ENCODE measurements at regions not wholly inside any gene's neighbourhood (a gene's known extent, or its start where the extent isn't known, plus 50 kb on each side); places are given as distances from the start of the nearest gene placed in this dataset.

GRCh38 chr17:64741038-64741641, 79.0 kb upstream of the SMURF2 start:
- intact Hi-C loops (cut with micrococcal nuclease) = no loop called here
- TF ChIP-seq ZNF274 (IDR thresholded peaks at IDR 0.05; ENCODE audit: low read depth, low read length) = no peak
- no peak for TF ChIP-seq EZH2phosphoT487 (IDR thresholded peaks at IDR 0.05; ENCODE audit: borderline replicate concordance)
- TF ChIP-seq ZFX (IDR thresholded peaks at IDR 0.05) = no peak
- no peak for TF ChIP-seq EZH2 (IDR thresholded peaks at IDR 0.05)
- no peak for TF ChIP-seq ZBTB33 (IDR thresholded peaks at IDR 0.05; ENCODE audit: extremely low read depth, insufficient replicate concordance, low read length)
- TF ChIP-seq RAD21 (IDR thresholded peaks at IDR 0.05; ENCODE audit: low read depth) = no peak
- TF ChIP-seq MAX (IDR thresholded peaks at IDR 0.05) = no peak
- no peak for TF ChIP-seq ATF3 (IDR thresholded peaks at IDR 0.05)
- no peaks in the 10 kb centered on the region for H3K9me2 ChIP-seq (ENCODE audit: insufficient read depth)
- no peaks in the 10 kb centered on the region for H3K36me3 ChIP-seq (ENCODE audit: control insufficient read depth in 1 of 2, insufficient read depth in 2 of 2, low read length in 2 of 2)
- no peak overlapping the region for H3K9ac ChIP-seq (ENCODE audit: low read length)
- no peaks in the 10 kb centered on the region for H3K9me3 ChIP-seq (ENCODE audit: control insufficient read depth in 1 of 2, insufficient read depth in 1 of 2, low read depth in 1 of 2, low read length in 2 of 2)
- ChIA-PET POLR2A (no interaction called here), RAD21 (ENCODE audit: low non-redundant PET in 1 of 2, low total read pairs in 2 of 2, uncharacterized antibody in 2 of 2, unreplicated experiment in 2 of 2) (no interaction called here), CTCF (interaction anchor here (0.6 kb wide), 1 partner anchor 131 kb away, joined by 3 read pairs; no protein-coding TSS in a partner anchor)
- H3K4me2 ChIP-seq (ENCODE audit: low read length) = no peak overlapping the region
- no peak for ATAC-seq
- H3K4me1 ChIP-seq (ENCODE audit: control insufficient read depth in 1 of 2, insufficient read depth in 2 of 2, low read length in 2 of 2) = peaks cover 8 to 30% of the 10 kb centered on the region in 2 experiments; a peak in 3 of 4 replicates
- no peak overlapping the region for H3K27ac ChIP-seq (ENCODE audit: low read depth, low read length)
- no peaks in the 10 kb centered on the region for H3K27me3 ChIP-seq (ENCODE audit: insufficient read depth, low read length)
- H3K4me3 ChIP-seq (replicated peaks in 1 of 2; ENCODE audit: low read depth in 1 of 2, low read length in 2 of 2) = no peak overlapping the region
- no TSS peak for BruUV-seq (replicated peaks)
- H2AFZ ChIP-seq (ENCODE audit: low read depth, low read length, poor library complexity, severe bottlenecking) = no peak overlapping the region
- no peaks in the 10 kb centered on the region for H4K20me1 ChIP-seq (ENCODE audit: insufficient read depth)
- no peaks in the 10 kb centered on the region for H3K79me2 ChIP-seq (ENCODE audit: insufficient read depth, low read length)
- DNase-seq (ENCODE audit: low read depth, low spot score) = no peak

Data from HCT116 (cell line).